Naive thymus-derived CD4-positive, alpha-beta T cell (primary cell): ENCODE measurements at regions not wholly inside any gene's neighbourhood (a gene's known extent, or its start where the extent isn't known, plus 50 kb on each side); places are given as distances from the start of the nearest gene placed in this dataset.

Experiments
- ATAC-seq: fragments of 150-1000 bp; cut with Tn5 transposase; 2 replicates; pipeline ENCODE4 v1.10.0; 2021; ENCODE audit warnings: mild to moderate bottlenecking, moderate library complexity
- CTCF ChIA-PET: fragments of 350-600 bp; sonication (Branson Sonifier 250); formaldehyde crosslinking; loops from one replicate; lab custom pipeline; 2021; ENCODE audit warnings: antibody characterized with exemption; lab: Charles Lee
- POLR2A ChIA-PET: fragments of 350-600 bp; sonication (Branson Sonifier 250); formaldehyde crosslinking; loops from one replicate; lab custom pipeline; 2021; ENCODE audit warnings: antibody characterized with exemption, inconsistent platforms; lab: Charles Lee
- DNase-seq, 9 donors: peaks; one replicate each; pipeline versions ENCODE4 v3.0.0 to v3.0.0-alpha.2; 2020 to 2022; ENCODE audit warnings: mixed read lengths in 1 of 9
- H3K27ac ChIP-seq: one replicate; pipeline ENCODE4 v1.7.0; 2013; ENCODE audit warnings: mild to moderate bottlenecking, low read depth, low read length, moderate library complexity
- H3K27me3 ChIP-seq, 2 donors: one replicate each; pipeline ENCODE4 v1.7.0; 2013; ENCODE audit warnings: low read length in 2 of 2, mild to moderate bottlenecking in 2 of 2, moderate library complexity in 2 of 2; ENCODE audit not compliant: control insufficient read depth in 2 of 2, insufficient read depth in 2 of 2
- H3K36me3 ChIP-seq, 3 experiments: 1 replicate in 2 of 3; 2 replicates in 1 of 3; pipeline ENCODE4 v1.7.0; 2013; ENCODE audit warnings: low read length in 3 of 3, mild to moderate bottlenecking in 3 of 3, moderate library complexity in 1 of 3; ENCODE audit not compliant: insufficient read depth in 3 of 3, control insufficient read depth in 2 of 3
- H3K4me1 ChIP-seq, 2 donors: one replicate each; pipeline ENCODE4 v1.7.0; 2013; ENCODE audit warnings: low read length in 2 of 2, mild to moderate bottlenecking in 2 of 2, moderate library complexity in 1 of 2; ENCODE audit not compliant: control insufficient read depth in 2 of 2, insufficient read depth in 2 of 2
- H3K4me3 ChIP-seq: 2 replicates; pipeline ENCODE4 v1.7.0; 2013; ENCODE audit warnings: mild to moderate bottlenecking, low read length
- H3K9me3 ChIP-seq, 3 experiments: 1 replicate in 2 of 3; 2 replicates in 1 of 3; pipeline ENCODE4 v1.7.0; 2013; ENCODE audit warnings: low read length in 3 of 3; ENCODE audit not compliant: control insufficient read depth in 2 of 3
- H3K27ac Mint-ChIP-seq, 9 donors: one replicate each; pipeline ENCODE4 v1.8.0; 2020 to 2022; ENCODE audit warnings: mixed read lengths in 9 of 9, mild to moderate bottlenecking in 8 of 9, moderate library complexity in 5 of 9, inconsistent platforms in 2 of 9
- H3K27me3 Mint-ChIP-seq, 5 donors: one replicate each; pipeline ENCODE4 v1.8.0; 2021 to 2022; ENCODE audit warnings: mixed read lengths in 5 of 5, mild to moderate bottlenecking in 1 of 5
- H3K36me3 Mint-ChIP-seq, 5 donors: one replicate each; pipeline ENCODE4 v1.8.0; 2020 to 2022; ENCODE audit warnings: mixed read lengths in 5 of 5, mild to moderate bottlenecking in 3 of 5, inconsistent platforms in 1 of 5
- H3K4me1 Mint-ChIP-seq, 7 donors: one replicate each; pipeline ENCODE4 v1.8.0; 2020 to 2022; ENCODE audit warnings: mixed read lengths in 7 of 7, mild to moderate bottlenecking in 3 of 7, inconsistent platforms in 1 of 7
- H3K4me3 Mint-ChIP-seq, 10 donors: one replicate each; pipeline ENCODE4 v1.8.0; 2020 to 2022; ENCODE audit warnings: mild to moderate bottlenecking in 10 of 10, mixed read lengths in 10 of 10, moderate library complexity in 6 of 10, inconsistent platforms in 2 of 10
- H3K9me3 Mint-ChIP-seq, 11 donors: one replicate each; pipeline ENCODE4 v1.8.0; 2020 to 2022; ENCODE audit warnings: mixed read lengths in 11 of 11, mild to moderate bottlenecking in 4 of 11, inconsistent platforms in 1 of 11, moderate library complexity in 1 of 11
- intact Hi-C, 2 donors: fragments of 100-400 bp; cut with micrococcal nuclease; formaldehyde crosslinking; loops; one replicate each; pipeline ENCODE4 v1.15.1; 2023

GRCh38 chr10:108410236-108410635 lies 1245.7 kb upstream of the SORCS1 start:
- Histone ChIP-seq H3K36me3 (no peaks in the 10 kb centered on the region), H3K9me3 (no peaks in the 10 kb centered on the region), H3K27ac (no peak overlapping the region), H3K27me3 (no peaks in the 10 kb centered on the region), H3K4me1 (no peaks in the 10 kb centered on the region), H3K4me3 (no peak overlapping the region)
- Mint-ChIP-seq H3K36me3 (no peaks in the 10 kb centered on the region), H3K4me1 (peaks cover 0 to 2% (median 0%) of the 10 kb centered on the region in 7 donors), H3K27me3 (no peaks in the 10 kb centered on the region), H3K4me3 (no peak overlapping the region), H3K9me3 (peaks cover 0 to 18% (median 2%) of the 10 kb centered on the region in 11 donors), H3K27ac (no peak overlapping the region)
- ChIA-PET CTCF (no interaction called here), POLR2A (no interaction called here)
- DNase-seq (no peak), ATAC-seq (peak; percentile 54)
- intact Hi-C loops: no loop called here

GRCh38 chr10:108409306-108409705 lies 1244.8 kb upstream of the SORCS1 start:
- H3K9me3 ChIP-seq: no peaks in the 10 kb centered on the region
- DNase-seq: no peak
- intact Hi-C loops: no loop called here
- CTCF ChIA-PET: no interaction called here
- no peak overlapping the region for H3K27ac ChIP-seq
- H3K4me1 ChIP-seq: no peaks in the 10 kb centered on the region
- no peaks in the 10 kb centered on the region for H3K36me3 ChIP-seq
- no peaks in the 10 kb centered on the region for H3K36me3 Mint-ChIP-seq
- ATAC-seq: no peak
- no peak overlapping the region for H3K4me3 ChIP-seq
- H3K4me3 Mint-ChIP-seq: no peak overlapping the region
- H3K27me3 ChIP-seq: no peaks in the 10 kb centered on the region
- peaks cover 0 to 2% (median 0%) of the 10 kb centered on the region in 7 donors for H3K4me1 Mint-ChIP-seq
- POLR2A ChIA-PET: no interaction called here
- H3K9me3 Mint-ChIP-seq: peaks cover 0 to 27% (median 2%) of the 10 kb centered on the region in 11 donors
- H3K27me3 Mint-ChIP-seq: no peaks in the 10 kb centered on the region
- H3K27ac Mint-ChIP-seq: no peak overlapping the region

- Mint-ChIP-seq H3K27me3 (no peaks in the 10 kb centered on the region), H3K9me3 (peaks cover 0 to 26% (median 3%) of the 10 kb centered on the region in 11 donors), H3K36me3 (no peaks in the 10 kb centered on the region), H3K4me3 (no peak overlapping the region), H3K4me1 (no peaks in the 10 kb centered on the region), H3K27ac (no peak overlapping the region)
- intact Hi-C loops: no loop called here
- no peak for DNase-seq
- CTCF ChIA-PET: no interaction called here
- no peak for ATAC-seq
- Histone ChIP-seq H3K4me3 (no peak overlapping the region), H3K4me1 (no peaks in the 10 kb centered on the region), H3K27me3 (no peaks in the 10 kb centered on the region), H3K27ac (no peak overlapping the region), H3K36me3 (no peaks in the 10 kb centered on the region), H3K9me3 (no peaks in the 10 kb centered on the region)
- POLR2A ChIA-PET: no interaction called here
These were observed 1239.6 kb upstream of the SORCS1 start for GRCh38 chr10:108404155-108404554.

- no peaks in the 10 kb centered on the region for H3K27me3 Mint-ChIP-seq
These were observed 1235.0 kb upstream of the SORCS1 start for GRCh38 chr10:108399465-108399864.

GRCh38 chr10:108393089-108393488 lies 1228.6 kb upstream of the SORCS1 start:
- Histone ChIP-seq H3K4me3 (no peak overlapping the region), H3K27me3 (no peaks in the 10 kb centered on the region), H3K4me1 (no peaks in the 10 kb centered on the region), H3K9me3 (no peaks in the 10 kb centered on the region), H3K36me3 (no peaks in the 10 kb centered on the region), H3K27ac (no peak overlapping the region)
- DNase-seq: no peak
- ATAC-seq: no peak
- no peak overlapping the region for H3K4me3 Mint-ChIP-seq
- no peaks in the 10 kb centered on the region for H3K27me3 Mint-ChIP-seq
- peaks cover 0 to 13% (median 2%) of the 10 kb centered on the region in 11 donors for H3K9me3 Mint-ChIP-seq
- no peaks in the 10 kb centered on the region for H3K4me1 Mint-ChIP-seq
- H3K27ac Mint-ChIP-seq: no peak overlapping the region
- intact Hi-C loops: no loop called here
- ChIA-PET CTCF (no interaction called here), POLR2A (no interaction called here)
- H3K36me3 Mint-ChIP-seq: no peaks in the 10 kb centered on the region

More at GRCh38 chr10:108399465-108399864, 1235.0 kb upstream of the SORCS1 start:
- Mint-ChIP-seq H3K27ac (no peak overlapping the region), H3K9me3 (peaks cover 0 to 16% (median 0%) of the 10 kb centered on the region in 11 donors), H3K36me3 (no peaks in the 10 kb centered on the region), H3K4me1 (no peaks in the 10 kb centered on the region), H3K4me3 (no peak overlapping the region)
- CTCF ChIA-PET: no interaction called here
- intact Hi-C loops: no loop called here
- DNase-seq: no peak
- H3K27me3 ChIP-seq: no peaks in the 10 kb centered on the region
- H3K36me3 ChIP-seq: no peaks in the 10 kb centered on the region
- no peaks in the 10 kb centered on the region for H3K4me1 ChIP-seq
- POLR2A ChIA-PET: no interaction called here
- no peaks in the 10 kb centered on the region for H3K9me3 ChIP-seq
- H3K27ac ChIP-seq: no peak overlapping the region
- ATAC-seq: no peak
- H3K4me3 ChIP-seq: no peak overlapping the region

- Mint-ChIP-seq H3K9me3 (peaks cover 0 to 18% (median 3%) of the 10 kb centered on the region in 11 donors), H3K27ac (no peak overlapping the region)
- CTCF ChIA-PET: no interaction called here
These were observed 1227.8 kb upstream of the SORCS1 start for GRCh38 chr10:108392286-108392685.

GRCh38 chr10:108388706-108389105 lies 1224.2 kb upstream of the SORCS1 start:
- H3K9me3 Mint-ChIP-seq: peaks cover 0 to 18% (median 4%) of the 10 kb centered on the region in 11 donors
- DNase-seq (no peak), ATAC-seq (no peak)
- no peaks in the 10 kb centered on the region for H3K27me3 Mint-ChIP-seq
- Histone ChIP-seq H3K4me1 (no peaks in the 10 kb centered on the region), H3K27ac (no peak overlapping the region), H3K36me3 (no peaks in the 10 kb centered on the region), H3K4me3 (no peak overlapping the region), H3K9me3 (peaks cover 0 to 6% (median 0%) of the 10 kb centered on the region in 3 experiments), H3K27me3 (no peaks in the 10 kb centered on the region)
- no peak overlapping the region for H3K4me3 Mint-ChIP-seq
- H3K4me1 Mint-ChIP-seq: no peaks in the 10 kb centered on the region
- intact Hi-C loops: no loop called here
- CTCF ChIA-PET: interaction anchor here (0.6 kb wide), 1 partner anchor 1854 kb away, joined by 3 read pairs; no protein-coding TSS in a partner anchor
- H3K27ac Mint-ChIP-seq: no peak overlapping the region
- POLR2A ChIA-PET: no interaction called here
- no peaks in the 10 kb centered on the region for H3K36me3 Mint-ChIP-seq

More at GRCh38 chr10:108392286-108392685, 1227.8 kb upstream of the SORCS1 start:
- intact Hi-C loops: no loop called here
- H3K36me3 Mint-ChIP-seq: no peaks in the 10 kb centered on the region
- Histone ChIP-seq H3K4me3 (no peak overlapping the region), H3K27ac (no peak overlapping the region), H3K36me3 (no peaks in the 10 kb centered on the region), H3K27me3 (no peaks in the 10 kb centered on the region), H3K9me3 (peaks cover 0 to 6% (median 0%) of the 10 kb centered on the region in 3 experiments), H3K4me1 (no peaks in the 10 kb centered on the region)
- DNase-seq (no peak), ATAC-seq (no peak)
- H3K4me1 Mint-ChIP-seq: no peaks in the 10 kb centered on the region
- POLR2A ChIA-PET: no interaction called here
- no peak overlapping the region for H3K4me3 Mint-ChIP-seq
- H3K27me3 Mint-ChIP-seq: no peaks in the 10 kb centered on the region
